OCI-LY1 (cell line): ENCODE measurements at regions not wholly inside any gene's neighbourhood (a gene's known extent, or its start where the extent isn't known, plus 50 kb on each side); places are given as distances from the start of the nearest gene placed in this dataset.

Experiments
- H2AFZ ChIP-seq: fragments of 200-600 bp; sonication (generic), shearing (Covaris generic); 2 replicates; pipeline ENCODE4 v1.6.0; 2014; ENCODE audit warnings: antibody characterized with exemption, mild to moderate bottlenecking, low read length
- H3F3A ChIP-seq: fragments of 200-600 bp; sonication (generic), shearing (Covaris generic); 2 replicates; pipeline ENCODE4 v1.6.0; 2014; ENCODE audit warnings: mild to moderate bottlenecking, antibody characterized with exemption, low read length, moderate library complexity; ENCODE audit not compliant: insufficient read depth
- H3K27ac ChIP-seq: fragments of 200-600 bp; sonication (generic); 2 replicates; pipeline ENCODE4 v1.5.1; 2014; ENCODE audit warnings: low read length, mixed run types, mild to moderate bottlenecking, low read depth; ENCODE audit not compliant: poor library complexity, severe bottlenecking
- H3K27me3 ChIP-seq: fragments of 200-600 bp; sonication (generic); 2 replicates; pipeline ENCODE4 v1.6.0; 2014; ENCODE audit warnings: antibody characterized with exemption, mild to moderate bottlenecking, low read length, moderate library complexity; ENCODE audit not compliant: insufficient read depth
- H3K36me3 ChIP-seq: fragments of 200-600 bp; sonication (generic); 2 replicates; pipeline ENCODE4 v1.6.1; 2014; ENCODE audit warnings: mild to moderate bottlenecking, antibody characterized with exemption, low read length, moderate library complexity, mixed read lengths; ENCODE audit not compliant: insufficient read depth
- H3K4me1 ChIP-seq: fragments of 200-600 bp; sonication (generic); 2 replicates; pipeline ENCODE4 v1.5.1; 2014; ENCODE audit warnings: mild to moderate bottlenecking, low read length, moderate library complexity; ENCODE audit not compliant: insufficient read depth, severe bottlenecking
- H3K4me2 ChIP-seq: fragments of 200-600 bp; sonication (generic), shearing (Covaris generic); 2 replicates; pipeline ENCODE4 v1.6.1; 2014; ENCODE audit warnings: low read length
- H3K4me3 ChIP-seq: fragments of 200-600 bp; sonication (generic); 2 replicates; pipeline ENCODE4 v1.5.1; 2014; ENCODE audit warnings: low read length, low read depth, mild to moderate bottlenecking, mixed read lengths; ENCODE audit not compliant: poor library complexity, severe bottlenecking
- H3K79me2 ChIP-seq: fragments of 200-600 bp; shearing (Covaris generic); 2 replicates; pipeline ENCODE4 v1.6.1; 2016; ENCODE audit warnings: mixed run types, low read length, mixed read lengths; ENCODE audit not compliant: insufficient read depth
- H3K9ac ChIP-seq: fragments of 200-600 bp; sonication (generic), shearing (Covaris generic); 2 replicates; pipeline ENCODE4 v1.6.1; 2014; ENCODE audit warnings: mild to moderate bottlenecking, low read length, mixed read lengths
- H3K9me2 ChIP-seq: fragments of 200-600 bp; sonication (generic), shearing (Covaris generic); 2 replicates; pipeline ENCODE4 v1.6.1; 2014; ENCODE audit warnings: low read depth, mild to moderate bottlenecking, low read length, mixed read lengths
- H3K9me3 ChIP-seq: fragments of 200-600 bp; shearing (Covaris generic); 2 replicates; pipeline ENCODE4 v1.6.1; 2014; ENCODE audit warnings: low read length, mixed read lengths
- H4K20me1 ChIP-seq: fragments of 200-600 bp; sonication (generic), shearing (Covaris generic); 2 replicates; pipeline ENCODE4 v1.6.0; 2016; ENCODE audit warnings: mild to moderate bottlenecking, low read length; ENCODE audit not compliant: insufficient read depth
- EZH2 ChIP-seq: fragments of 200-600 bp; sonication (generic), shearing (Covaris generic); IDR thresholded peaks from 2 replicates; pipeline ENCODE4 v1.8.0; 2017; ENCODE audit warnings: borderline replicate concordance, mixed run types, mild to moderate bottlenecking, antibody characterized with exemption, low read length, moderate library complexity, mixed read lengths
- TF ChIP-seq, protein P1 (sequence below): fragments of 200-600 bp; sonication (generic), shearing (Covaris generic); IDR thresholded peaks from 2 replicates; pipeline ENCODE4 v1.5.1; 2017; ENCODE audit warnings: mild to moderate bottlenecking, antibody characterized with exemption, low read length, moderate library complexity, mixed read lengths

DNA sequence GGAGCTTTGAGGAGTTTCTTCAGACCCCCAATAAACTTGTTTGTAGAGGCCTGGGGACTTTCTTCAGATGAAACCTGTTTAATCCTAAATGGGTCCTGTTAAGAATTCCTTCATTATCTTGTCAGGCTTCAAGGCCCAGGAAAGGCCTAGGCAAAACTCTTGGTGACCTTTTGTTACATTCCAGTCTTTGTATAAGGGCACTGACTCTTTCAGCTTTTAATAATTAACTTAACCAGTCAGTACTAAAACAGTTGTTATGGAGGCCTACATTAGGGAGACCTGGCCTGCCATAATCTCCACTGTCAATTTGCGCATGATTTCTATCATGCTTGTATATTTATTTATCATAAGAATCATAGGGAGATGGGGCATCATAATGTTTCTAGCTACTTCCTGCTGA is 110.2 kb downstream of the FCRL5 start:
- Histone ChIP-seq H3K4me1 (no peaks in the 10 kb centered on the region), H3F3A (no peaks in the 10 kb centered on the region), H2AFZ (no peak overlapping the region), H3K79me2 (no peaks in the 10 kb centered on the region), H3K9ac (no peak overlapping the region), H4K20me1 (no peaks in the 10 kb centered on the region), H3K27me3 (no peaks in the 10 kb centered on the region), H3K9me3 (no peaks in the 10 kb centered on the region), H3K36me3 (no peaks in the 10 kb centered on the region), H3K9me2 (no peaks in the 10 kb centered on the region), H3K27ac (no peak overlapping the region), H3K4me2 (no peak overlapping the region), H3K4me3 (no peak overlapping the region)
- TF ChIP-seq EZH2, result no peak
- TF ChIP-seq, protein P1, sequence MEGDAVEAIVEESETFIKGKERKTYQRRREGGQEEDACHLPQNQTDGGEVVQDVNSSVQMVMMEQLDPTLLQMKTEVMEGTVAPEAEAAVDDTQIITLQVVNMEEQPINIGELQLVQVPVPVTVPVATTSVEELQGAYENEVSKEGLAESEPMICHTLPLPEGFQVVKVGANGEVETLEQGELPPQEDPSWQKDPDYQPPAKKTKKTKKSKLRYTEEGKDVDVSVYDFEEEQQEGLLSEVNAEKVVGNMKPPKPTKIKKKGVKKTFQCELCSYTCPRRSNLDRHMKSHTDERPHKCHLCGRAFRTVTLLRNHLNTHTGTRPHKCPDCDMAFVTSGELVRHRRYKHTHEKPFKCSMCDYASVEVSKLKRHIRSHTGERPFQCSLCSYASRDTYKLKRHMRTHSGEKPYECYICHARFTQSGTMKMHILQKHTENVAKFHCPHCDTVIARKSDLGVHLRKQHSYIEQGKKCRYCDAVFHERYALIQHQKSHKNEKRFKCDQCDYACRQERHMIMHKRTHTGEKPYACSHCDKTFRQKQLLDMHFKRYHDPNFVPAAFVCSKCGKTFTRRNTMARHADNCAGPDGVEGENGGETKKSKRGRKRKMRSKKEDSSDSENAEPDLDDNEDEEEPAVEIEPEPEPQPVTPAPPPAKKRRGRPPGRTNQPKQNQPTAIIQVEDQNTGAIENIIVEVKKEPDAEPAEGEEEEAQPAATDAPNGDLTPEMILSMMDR, result no peak

DNA sequence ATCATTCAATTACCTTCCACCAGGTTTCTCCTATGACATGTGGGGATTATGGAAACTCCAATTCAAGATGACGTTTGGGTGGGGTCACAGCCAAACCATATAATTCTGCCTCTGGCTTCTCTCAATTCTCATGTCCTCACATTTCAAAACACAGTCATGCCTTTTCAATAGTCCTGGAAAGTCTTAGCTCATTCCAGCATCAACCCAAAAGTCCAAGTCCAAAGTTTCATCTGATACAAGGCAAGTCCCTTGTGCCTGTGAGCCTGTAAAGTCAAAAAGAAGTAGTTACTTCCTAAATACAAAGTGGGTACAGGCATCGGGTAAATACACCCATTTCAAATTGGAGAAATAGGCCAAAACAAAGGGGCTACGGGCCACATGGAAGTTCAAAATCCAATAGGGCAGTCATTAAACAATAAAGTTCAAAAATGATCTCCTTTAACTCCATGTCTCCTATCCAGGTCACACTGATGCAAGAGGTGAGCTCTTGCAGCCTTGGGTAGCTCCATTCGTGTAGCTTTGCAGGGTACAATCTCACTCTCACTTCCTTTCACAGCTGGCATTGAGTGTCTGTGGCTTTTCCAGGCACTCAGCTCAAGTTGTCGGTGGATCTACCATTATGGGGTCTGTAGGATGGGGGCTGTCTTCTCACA is 112.9 kb downstream of the FCRL5 start:
- H3K9me3 ChIP-seq, result no peaks in the 10 kb centered on the region
- TF ChIP-seq, protein P1, result no peak
- TF ChIP-seq EZH2, result no peak
- no peak overlapping the region for H3K27ac ChIP-seq
- no peak overlapping the region for H2AFZ ChIP-seq
- no peak overlapping the region for H3K9ac ChIP-seq
- no peaks in the 10 kb centered on the region for H3F3A ChIP-seq
- no peaks in the 10 kb centered on the region for H3K9me2 ChIP-seq
- no peaks in the 10 kb centered on the region for H4K20me1 ChIP-seq
- H3K27me3 ChIP-seq, result no peaks in the 10 kb centered on the region
- H3K4me1 ChIP-seq, result no peaks in the 10 kb centered on the region
- no peaks in the 10 kb centered on the region for H3K36me3 ChIP-seq
- no peak overlapping the region for H3K4me2 ChIP-seq
- no peaks in the 10 kb centered on the region for H3K79me2 ChIP-seq
- no peak overlapping the region for H3K4me3 ChIP-seq

DNA sequence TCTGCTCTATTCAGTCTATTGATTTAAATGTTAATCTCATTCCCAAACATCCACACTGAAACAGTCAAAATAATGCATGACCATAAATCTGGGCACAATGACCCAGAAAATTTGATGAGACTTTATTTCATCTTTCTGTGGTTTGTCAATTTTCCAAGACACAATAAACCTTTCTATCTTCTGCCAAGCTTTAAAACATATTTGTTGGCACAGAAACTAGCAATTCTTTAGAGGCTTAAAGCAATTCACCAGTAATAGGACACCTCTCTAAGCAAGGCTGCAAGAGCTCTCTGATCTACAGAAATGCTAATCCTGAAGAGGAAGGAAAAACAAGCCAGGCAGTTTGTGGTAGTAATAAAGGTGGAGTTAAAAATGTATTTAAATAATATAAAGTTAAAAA is 113.7 kb downstream of the FCRL5 start:
- Histone ChIP-seq H3F3A (no peaks in the 10 kb centered on the region), H3K79me2 (no peaks in the 10 kb centered on the region), H3K4me3 (no peak overlapping the region), H3K27ac (no peak overlapping the region), H3K4me2 (no peak overlapping the region), H3K36me3 (no peaks in the 10 kb centered on the region), H3K9me3 (no peaks in the 10 kb centered on the region), H3K27me3 (no peaks in the 10 kb centered on the region), H4K20me1 (no peaks in the 10 kb centered on the region), H3K9me2 (no peaks in the 10 kb centered on the region), H2AFZ (no peak overlapping the region), H3K4me1 (no peaks in the 10 kb centered on the region), H3K9ac (no peak overlapping the region)
- TF ChIP-seq, protein P1, result no peak
